HG02798 (cell line): ENCODE measurements at regions not wholly inside any gene's neighbourhood (a gene's known extent, or its start where the extent isn't known, plus 50 kb on each side); places are given as distances from the start of the nearest gene placed in this dataset.

Experiments used
- ATAC-seq: cut with Tn5 transposase; IDR thresholded peaks from one replicate; pipeline ENCODE4 v1.9.1; 2021; ENCODE audit warnings: mild to moderate bottlenecking; ENCODE audit not compliant: unreplicated experiment, poor library complexity

GRCh38 chr11:95557376-95557775, 232.2 kb downstream of the FAM76B start:
- ATAC-seq: no peak

- ATAC-seq: peak; percentile 84
Observed at GRCh38 chr11:95556342-95557163, 233.0 kb downstream of the FAM76B start.

GRCh38 chr11:95556011-95556341, 233.6 kb downstream of the FAM76B start:
- ATAC-seq: no peak

GRCh38 chr11:95554911-95555310, 234.7 kb downstream of the FAM76B start:
- no peak for ATAC-seq

GRCh38 chr11:95549301-95549700, 240.3 kb downstream of the FAM76B start:
- no peak for ATAC-seq

GRCh38 chr11:95548416-95548815, 241.2 kb downstream of the FAM76B start:
- ATAC-seq: no peak

GRCh38 chr11:95547976-95548375, 241.6 kb downstream of the FAM76B start:
- ATAC-seq: no peak

GRCh38 chr11:95547186-95547585, 242.4 kb downstream of the FAM76B start:
- ATAC-seq: no peak

GRCh38 chr11:95545116-95545875, 244.3 kb downstream of the FAM76B start:
- no peak for ATAC-seq

GRCh38 chr11:95544095-95544856, 245.3 kb downstream of the FAM76B start:
- no peak for ATAC-seq

- no peak for ATAC-seq
Observed at GRCh38 chr11:95542868-95543551, 246.6 kb downstream of the FAM76B start.

GRCh38 chr11:95541715-95542114, 247.9 kb downstream of the FAM76B start:
- ATAC-seq: no peak

GRCh38 chr11:95536047-95536690, 253.4 kb downstream of the FAM76B start:
- no peak for ATAC-seq

- no peak for ATAC-seq
Observed at GRCh38 chr11:95534809-95535208, 254.8 kb downstream of the FAM76B start.

- ATAC-seq: no peak
Observed at GRCh38 chr11:95534226-95534625, 255.4 kb downstream of the FAM76B start.

- no peak for ATAC-seq
Observed at GRCh38 chr11:95531116-95531515, 258.5 kb downstream of the FAM76B start.

- no peak for ATAC-seq
Observed at GRCh38 chr11:95524314-95525036, 265.1 kb downstream of the FAM76B start.

GRCh38 chr11:95522874-95523273, 266.7 kb downstream of the FAM76B start:
- ATAC-seq: no peak

- no peak for ATAC-seq
Observed at GRCh38 chr11:95521862-95522261, 267.7 kb downstream of the FAM76B start.
